ENCODE measurements at regions not wholly inside any gene's neighbourhood (a gene's known extent, or its start where the extent isn't known, plus 50 kb on each side); places are given as distances from the start of the nearest gene placed in this dataset.
"Not testable (repeated sequence)": the region's sequence is repeated elsewhere in the genome, so short reads cannot be mapped to it uniquely, and the experiment has no call there.

- peak; percentile 38 for DNase-seq
Measured at GRCh38 chr20:52004715-52005114, 186.9 kb downstream of the ZFP64 start.

DNA sequence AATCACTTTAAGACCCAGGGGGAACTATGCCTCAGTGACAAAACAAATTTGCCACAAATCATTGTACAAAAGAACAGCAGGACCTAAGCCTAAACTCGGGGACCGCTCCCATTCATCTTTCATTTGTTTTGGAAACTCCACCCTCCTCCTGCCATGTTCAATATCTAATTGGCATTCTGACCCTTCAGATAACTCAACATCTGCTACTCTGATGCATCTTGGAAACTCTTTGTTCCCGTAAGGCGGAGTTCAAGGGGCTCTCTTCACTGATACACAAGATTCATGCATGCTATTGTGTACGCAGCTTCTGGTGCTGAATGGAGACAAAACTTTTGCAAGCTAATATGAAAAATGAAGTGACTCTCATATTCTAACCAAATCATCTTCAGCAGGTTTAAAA lies 187.6 kb downstream of the ZFP64 start:
- no peak for DNase-seq

DNA sequence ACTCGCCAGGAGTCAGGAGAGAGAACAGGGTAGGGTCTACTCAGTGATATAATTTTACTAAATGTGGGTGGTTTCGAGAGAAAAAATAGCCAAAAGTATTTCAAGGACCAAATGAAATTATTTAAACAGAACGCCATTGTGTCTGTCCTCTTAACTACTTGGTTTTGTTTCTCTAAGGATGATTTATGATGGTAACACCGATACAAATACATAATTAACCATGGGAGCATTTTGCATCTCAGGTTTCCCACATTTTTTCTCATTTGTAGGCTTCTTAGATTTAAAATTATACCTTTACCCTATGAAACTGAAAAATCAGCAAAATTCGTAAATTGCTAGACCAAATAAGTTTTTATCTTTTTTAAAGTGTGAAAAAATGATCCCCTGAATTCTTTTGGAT lies 188.2 kb downstream of the ZFP64 start:
- DNase-seq, result no peak

DNA sequence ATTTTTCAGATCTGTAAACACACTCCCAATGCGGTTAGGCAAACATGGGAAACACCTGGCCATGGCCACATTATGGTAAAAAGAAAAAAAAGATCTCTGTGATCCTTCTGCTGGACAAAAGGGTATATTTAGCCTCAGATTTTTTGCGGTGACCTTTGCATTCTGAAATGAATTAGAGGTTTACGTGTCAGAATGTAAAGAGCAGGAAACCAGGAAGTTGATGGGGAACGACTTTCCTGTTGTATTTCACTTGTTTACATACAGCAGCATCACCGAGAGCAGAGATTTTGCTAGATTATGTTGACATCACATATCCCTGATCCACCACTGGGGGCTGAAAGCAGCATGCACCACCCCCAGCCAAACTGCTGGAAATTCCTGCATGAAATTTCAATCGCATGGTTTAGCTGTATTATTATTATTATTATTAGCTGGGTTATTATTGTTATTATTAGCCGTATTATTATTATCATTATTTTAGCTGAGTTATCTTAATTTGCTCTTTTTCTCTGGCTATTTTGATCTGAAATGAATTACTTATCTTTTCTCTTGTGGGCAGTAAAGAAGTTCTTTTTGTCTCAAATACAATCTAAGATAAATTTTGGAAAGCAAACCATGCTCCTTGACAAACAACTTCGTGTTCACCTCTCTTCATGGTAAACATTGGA lies 189.4 kb downstream of the ZFP64 start:
- DNase-seq, result peak; percentile 35

- DNase-seq, result not testable (repeated sequence)
Measured at GRCh38 chr20:51997281-51997936, 194.2 kb downstream of the ZFP64 start.

- DNase-seq, result no peak
Measured at GRCh38 chr20:51995551-51995951, 193.2 kb upstream of the SALL4 start.

DNA sequence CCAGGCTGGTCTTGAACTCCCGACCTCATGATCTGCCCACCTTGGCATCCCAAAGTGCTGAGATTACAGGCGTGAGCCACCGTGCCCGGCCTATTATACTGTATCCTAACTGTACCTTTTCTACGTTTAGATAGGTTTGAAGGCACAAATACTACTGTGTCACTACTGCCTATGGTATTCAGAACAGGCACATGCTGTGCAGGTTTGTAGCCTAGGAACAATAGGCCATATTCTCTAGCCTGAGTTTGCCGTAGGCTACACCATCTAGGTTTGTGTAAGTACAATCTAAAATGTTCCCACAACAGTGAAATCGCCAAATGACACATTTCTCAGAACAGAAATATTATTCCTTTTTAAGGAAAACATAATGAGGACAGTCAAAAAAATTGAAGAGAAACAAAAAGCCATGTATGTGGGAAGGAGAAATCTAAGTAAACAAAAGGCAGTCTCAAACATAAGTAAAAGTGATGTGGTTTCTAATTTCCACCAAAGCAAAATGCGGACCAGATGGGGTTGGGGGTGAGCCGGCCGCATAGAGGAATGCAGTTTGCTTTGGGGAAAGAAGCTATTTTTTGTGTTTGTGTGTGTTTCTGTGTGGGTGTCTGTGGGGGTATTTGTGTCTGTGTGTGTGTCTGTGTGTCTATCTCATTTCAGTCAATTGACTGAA lies 192.6 kb upstream of the SALL4 start:
- no peak for DNase-seq

DNA sequence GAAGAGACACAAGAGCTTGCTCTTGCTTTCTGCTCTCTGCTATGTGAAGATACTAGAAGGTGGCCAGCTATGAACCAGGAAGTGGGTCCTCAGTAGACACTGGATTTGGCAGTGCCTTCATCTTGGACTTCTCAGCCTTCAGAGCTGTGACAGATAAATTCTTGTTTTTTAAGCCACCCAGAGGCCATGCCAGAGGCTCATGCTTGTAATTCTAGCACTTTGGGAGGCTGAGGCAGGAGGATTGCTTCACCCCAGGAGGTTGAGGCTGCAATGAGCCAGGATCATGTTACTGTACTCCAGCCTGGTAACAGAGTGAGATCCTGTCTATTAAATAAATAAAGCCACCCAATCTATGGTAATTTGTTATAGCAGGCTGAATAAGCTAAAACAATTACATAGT lies 185.5 kb upstream of the SALL4 start:
- DNase-seq, result no peak

GRCh38 chr20:51985013-51985415 lies 182.7 kb upstream of the SALL4 start:
- DNase-seq, result peak; percentile 98

GRCh38 chr20:51980277-51980676 lies 178.0 kb upstream of the SALL4 start:
- no peak for DNase-seq

DNA sequence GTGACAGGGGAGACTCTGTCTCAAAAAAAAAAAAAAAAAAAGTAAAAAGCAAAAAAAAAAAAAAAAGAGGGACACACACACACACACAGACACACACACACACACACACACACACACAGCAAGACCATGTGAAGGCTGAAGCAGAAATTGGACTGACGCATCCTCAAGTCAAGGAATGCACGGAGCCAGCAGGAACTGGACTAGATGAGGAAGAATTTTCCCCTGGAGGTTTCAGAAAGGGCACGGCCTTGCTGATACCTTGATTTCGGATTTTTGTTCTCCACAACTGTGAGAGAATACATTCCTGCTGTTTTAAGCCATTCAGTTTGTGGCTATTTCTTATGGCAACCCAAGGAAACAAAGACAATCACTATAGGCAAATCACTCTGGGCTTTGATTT lies 176.9 kb upstream of the SALL4 start:
- no peak for DNase-seq

DNA sequence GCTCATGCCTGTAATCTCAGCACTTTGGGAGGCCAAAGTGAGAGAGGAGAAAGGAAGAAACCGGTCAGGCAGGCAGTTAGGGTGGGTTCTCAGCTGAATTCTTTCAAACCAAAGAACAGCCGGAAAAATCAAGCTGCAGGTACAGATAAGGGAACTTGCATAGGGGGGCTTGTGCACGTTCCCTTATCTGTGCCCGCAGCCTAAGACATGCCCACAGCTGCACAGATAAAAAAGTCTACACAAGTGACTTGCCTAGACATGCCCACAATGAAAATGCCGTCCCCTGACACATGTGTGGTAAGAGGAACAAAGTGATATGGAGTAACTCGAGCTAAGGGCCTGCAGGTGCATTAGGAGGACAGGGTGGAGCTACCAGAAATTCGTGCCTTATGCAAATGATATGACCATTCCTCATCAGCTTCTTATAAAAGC lies 175.8 kb upstream of the SALL4 start:
- no peak for DNase-seq

- no peak for DNase-seq
Measured at GRCh38 chr20:51972056-51972455, 169.7 kb upstream of the SALL4 start.

DNA sequence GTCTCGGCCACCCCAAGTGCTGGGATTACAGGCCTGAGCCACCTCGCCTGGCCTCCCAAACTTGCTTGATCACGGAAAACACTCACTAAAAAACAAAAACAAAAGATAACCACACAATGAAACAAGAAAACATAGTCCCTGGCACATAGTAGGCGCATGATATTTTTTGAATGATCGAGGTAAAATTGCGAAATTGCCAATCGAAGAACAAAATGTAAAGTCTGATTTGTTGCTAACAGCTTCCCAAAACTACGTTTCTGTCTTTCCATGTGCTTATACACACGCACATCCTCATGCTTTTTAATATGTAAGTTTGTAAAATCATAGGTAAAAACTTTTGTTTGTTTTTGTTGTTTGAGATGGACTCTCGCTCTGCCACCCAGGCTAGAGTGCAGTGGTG lies 168.5 kb upstream of the SALL4 start:
- DNase-seq, result no peak

DNA sequence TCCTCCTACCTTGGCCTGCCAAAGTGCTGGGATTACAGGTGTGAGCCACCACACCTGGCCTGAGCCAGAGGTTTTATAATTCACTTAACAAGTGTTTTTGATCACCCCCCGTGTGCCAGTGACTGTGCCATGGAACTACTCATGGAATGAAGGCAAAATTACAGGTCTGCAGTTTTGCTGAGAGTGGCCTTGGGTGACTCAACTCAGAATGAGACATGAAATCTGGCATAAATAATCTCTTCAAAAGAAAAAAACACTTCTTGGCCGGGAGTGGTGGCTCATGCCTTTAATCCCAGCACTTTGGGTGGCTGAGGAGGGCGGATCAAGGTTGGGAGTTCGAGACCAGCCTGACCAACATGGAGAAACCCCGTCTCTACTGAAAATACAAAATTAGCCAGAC lies 166.9 kb upstream of the SALL4 start:
- DNase-seq, result no peak

GRCh38 chr20:51968151-51968550 lies 165.8 kb upstream of the SALL4 start:
- DNase-seq, result no peak

GRCh38 chr20:51966296-51966971 lies 164.1 kb upstream of the SALL4 start:
- DNase-seq, result peak; percentile 64

DNA sequence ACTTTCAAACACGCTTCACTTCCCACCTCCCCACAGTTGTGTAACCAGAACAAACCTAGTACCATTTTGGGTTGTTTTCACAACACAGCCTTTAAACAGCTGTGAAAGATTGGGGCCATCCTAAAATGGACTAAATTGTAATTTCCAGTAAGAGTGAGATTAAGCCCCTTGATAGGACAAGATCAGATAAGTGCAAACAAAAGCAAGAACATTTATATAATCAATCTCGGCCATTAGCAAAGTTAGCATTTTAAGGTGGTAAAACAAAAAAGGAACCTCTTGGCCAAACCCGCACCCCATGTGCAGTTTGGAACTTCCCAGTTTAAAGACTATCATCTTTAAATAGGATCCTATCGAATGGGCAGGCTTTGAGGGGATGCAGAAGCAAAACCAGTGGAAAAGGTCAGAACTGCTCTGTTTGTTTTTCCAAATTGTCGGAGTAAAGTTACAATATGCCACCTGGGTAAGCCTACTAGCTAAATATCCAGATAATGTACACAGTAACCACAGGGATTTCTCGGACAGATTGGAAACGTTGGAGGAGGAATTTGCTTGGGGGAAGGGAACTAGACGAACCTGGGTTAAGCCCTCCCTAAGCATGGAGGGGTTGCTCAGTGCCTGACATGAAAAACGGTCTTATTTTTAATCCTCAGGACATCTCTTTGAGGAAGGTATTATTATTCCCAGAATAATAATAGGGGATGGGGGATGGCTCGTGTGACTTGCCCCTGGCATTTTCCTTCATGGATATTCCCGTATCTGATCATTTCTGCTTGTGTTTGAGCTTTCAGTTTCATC lies 159.8 kb upstream of the SALL4 start:
- no peak for DNase-seq

- DNase-seq, result no peak
Measured at GRCh38 chr20:51960047-51960675, 157.8 kb upstream of the SALL4 start.

- DNase-seq, result no peak
Measured at GRCh38 chr20:51959066-51959542, 156.8 kb upstream of the SALL4 start.

DNA sequence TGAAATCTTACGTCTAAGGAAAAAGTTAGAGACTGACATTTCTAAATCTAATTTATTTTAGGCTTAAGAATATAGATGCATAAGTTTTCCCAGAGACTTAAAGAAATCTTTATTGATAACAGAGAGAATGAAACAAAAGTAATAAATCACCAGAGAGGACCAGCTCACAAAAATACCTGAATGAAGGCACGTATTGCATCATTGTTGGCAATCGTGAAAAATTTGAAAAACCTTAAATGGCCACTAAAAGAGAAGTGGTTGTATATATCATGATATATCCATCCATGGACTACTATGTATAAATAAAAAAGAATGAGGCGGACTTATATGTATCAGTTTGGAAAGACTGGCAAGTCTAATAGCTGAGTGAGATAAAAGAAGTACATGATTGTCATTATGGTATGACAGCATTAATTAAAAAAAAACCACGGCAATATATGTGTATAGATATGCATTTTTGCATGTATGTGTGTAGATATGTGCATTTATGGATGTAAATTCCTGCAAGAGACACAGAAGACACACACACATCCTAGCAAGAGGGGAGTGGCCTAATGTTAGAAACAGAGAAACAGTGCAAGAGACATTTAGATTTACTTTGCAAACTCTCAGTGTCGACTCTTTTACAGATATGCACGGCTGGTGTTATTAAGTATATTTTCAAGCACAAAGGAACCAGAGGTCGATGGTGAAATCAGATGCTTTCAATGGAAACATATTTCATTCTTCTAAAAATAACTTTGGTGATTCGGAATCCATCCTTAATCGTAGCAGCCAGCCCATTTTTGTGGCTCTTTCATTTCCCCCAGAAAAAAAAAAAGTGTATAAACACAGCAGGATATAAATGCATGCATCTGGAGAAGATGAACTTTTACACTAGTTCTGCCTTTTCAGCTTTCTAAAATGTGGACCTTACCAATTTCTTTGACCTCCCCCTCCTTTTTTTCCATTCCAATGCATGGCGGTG lies 156.1 kb upstream of the SALL4 start:
- no peak for DNase-seq
